WERI-Rb-1 (cell line): ENCODE measurements at regions not wholly inside any gene's neighbourhood (a gene's known extent, or its start where the extent isn't known, plus 50 kb on each side); places are given as distances from the start of the nearest gene placed in this dataset.

Experiments used
- DNase-seq: peaks from one replicate; pipeline ENCODE4 v3.0.0-alpha.2; 2020
- H3K27ac ChIP-seq: fragments of 250-450 bp; sonication (Bioruptor Pico); 2 replicates; pipeline ENCODE4 v1.5.1; 2020; ENCODE audit warnings: mild to moderate bottlenecking, moderate library complexity
- H3K27me3 ChIP-seq: fragments of 250-450 bp; sonication (Bioruptor Pico); 2 replicates; pipeline ENCODE4 v1.5.1; 2021; ENCODE audit warnings: mild to moderate bottlenecking, low read depth, moderate library complexity; ENCODE audit not compliant: insufficient read depth, severe bottlenecking
- H3K36me3 ChIP-seq: fragments of 250-450 bp; sonication (Bioruptor Pico); 2 replicates; pipeline ENCODE4 v1.5.1; 2020; ENCODE audit warnings: mild to moderate bottlenecking, moderate library complexity
- H3K4me3 ChIP-seq: 2 replicates; pipeline ENCODE4 v1.5.1; 2011; ENCODE audit warnings: low read depth, mild to moderate bottlenecking, control low read depth, low read length
- H3K9me3 ChIP-seq: fragments of 250-450 bp; sonication (Bioruptor Pico); 2 replicates; pipeline ENCODE4 v1.5.1; 2021; ENCODE audit warnings: mild to moderate bottlenecking, moderate library complexity; ENCODE audit not compliant: severe bottlenecking
- TF ChIP-seq, protein P1 (sequence below): IDR thresholded peaks from 2 replicates; pipeline ENCODE4 v1.5.1; 2011; ENCODE audit warnings: low read depth, mild to moderate bottlenecking, control low read depth, inconsistent platforms, low read length

DNA sequence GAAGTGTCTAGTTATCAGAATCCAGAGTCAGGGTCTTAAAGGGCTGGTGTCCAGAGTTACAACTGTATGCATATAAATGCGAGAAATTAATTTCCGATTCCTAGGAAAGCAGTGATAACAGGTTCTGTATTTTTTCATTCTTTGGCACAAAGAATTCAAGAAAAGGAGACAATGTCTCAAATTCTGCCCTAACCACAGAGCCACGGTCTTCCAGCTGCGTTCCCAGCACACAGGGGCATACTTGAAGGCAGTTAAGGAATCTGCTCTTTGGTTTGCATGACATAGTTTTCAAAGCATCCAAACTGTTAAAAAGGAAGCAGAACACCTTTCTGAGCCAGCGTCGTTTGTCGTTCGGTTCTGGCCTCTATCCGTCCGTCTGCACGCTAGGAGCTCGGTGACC lies 416.9 kb upstream of the MKI67 start:
- H3K4me3 ChIP-seq, result no peak overlapping the region
- H3K36me3 ChIP-seq, result no peaks in the 10 kb centered on the region
- no peaks in the 10 kb centered on the region for H3K9me3 ChIP-seq
- TF ChIP-seq, protein P1, sequence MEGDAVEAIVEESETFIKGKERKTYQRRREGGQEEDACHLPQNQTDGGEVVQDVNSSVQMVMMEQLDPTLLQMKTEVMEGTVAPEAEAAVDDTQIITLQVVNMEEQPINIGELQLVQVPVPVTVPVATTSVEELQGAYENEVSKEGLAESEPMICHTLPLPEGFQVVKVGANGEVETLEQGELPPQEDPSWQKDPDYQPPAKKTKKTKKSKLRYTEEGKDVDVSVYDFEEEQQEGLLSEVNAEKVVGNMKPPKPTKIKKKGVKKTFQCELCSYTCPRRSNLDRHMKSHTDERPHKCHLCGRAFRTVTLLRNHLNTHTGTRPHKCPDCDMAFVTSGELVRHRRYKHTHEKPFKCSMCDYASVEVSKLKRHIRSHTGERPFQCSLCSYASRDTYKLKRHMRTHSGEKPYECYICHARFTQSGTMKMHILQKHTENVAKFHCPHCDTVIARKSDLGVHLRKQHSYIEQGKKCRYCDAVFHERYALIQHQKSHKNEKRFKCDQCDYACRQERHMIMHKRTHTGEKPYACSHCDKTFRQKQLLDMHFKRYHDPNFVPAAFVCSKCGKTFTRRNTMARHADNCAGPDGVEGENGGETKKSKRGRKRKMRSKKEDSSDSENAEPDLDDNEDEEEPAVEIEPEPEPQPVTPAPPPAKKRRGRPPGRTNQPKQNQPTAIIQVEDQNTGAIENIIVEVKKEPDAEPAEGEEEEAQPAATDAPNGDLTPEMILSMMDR, result no peak
- no peak overlapping the region for H3K27ac ChIP-seq
- no peak for DNase-seq
- H3K27me3 ChIP-seq, result peaks cover 3% of the 10 kb centered on the region

DNA sequence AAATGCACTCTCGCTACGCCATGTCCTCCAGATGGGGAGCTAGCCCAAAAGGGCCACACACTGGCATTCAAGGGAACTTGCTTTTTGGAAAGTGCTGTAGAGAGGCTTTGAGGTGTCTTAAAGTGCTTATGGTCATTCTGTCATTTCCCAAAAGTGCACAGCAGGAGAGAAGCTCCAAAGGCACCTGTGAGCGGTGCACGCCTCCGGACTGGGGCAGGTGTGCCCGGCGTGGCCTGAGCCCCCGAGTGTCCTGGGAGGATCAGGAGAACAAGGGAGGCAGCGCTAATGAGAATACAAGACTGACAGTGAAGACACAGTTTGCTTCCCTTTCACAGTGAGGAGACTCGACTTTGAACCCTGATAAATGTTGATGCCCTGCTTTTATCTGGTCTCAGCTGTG lies 419.0 kb upstream of the MKI67 start:
- H3K9me3 ChIP-seq, result no peaks in the 10 kb centered on the region
- H3K4me3 ChIP-seq, result no peak overlapping the region
- TF ChIP-seq, protein P1, result no peak
- H3K27ac ChIP-seq, result no peak overlapping the region
- peaks cover 6% of the 10 kb centered on the region for H3K27me3 ChIP-seq
- no peak for DNase-seq
- H3K36me3 ChIP-seq, result no peaks in the 10 kb centered on the region

DNA sequence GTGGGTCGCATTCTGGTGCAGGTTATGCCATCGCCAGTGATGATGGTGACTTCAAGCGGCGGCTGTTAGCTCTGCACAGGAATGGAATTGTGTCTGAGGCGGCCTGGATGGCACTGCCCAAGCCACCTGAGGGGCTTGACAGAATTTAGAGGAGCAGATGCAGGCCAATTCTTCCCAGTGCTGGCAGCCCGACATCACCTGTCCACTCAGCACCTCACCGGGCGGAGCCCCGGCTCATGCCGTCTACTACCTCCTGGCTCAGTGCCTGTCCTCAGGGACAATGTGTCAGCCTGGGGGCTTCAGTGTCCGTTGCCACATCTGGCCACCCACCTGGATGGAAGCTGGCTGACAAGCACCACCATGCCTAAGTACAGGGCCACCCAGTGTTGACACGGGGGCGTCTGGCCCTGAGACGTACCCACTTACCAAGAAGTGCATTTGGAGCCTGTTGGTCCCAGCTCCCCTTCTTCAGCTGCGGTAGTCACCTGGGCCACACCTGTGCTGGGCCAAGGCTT lies 420.5 kb upstream of the MKI67 start:
- TF ChIP-seq, protein P1, result no peak
- Histone ChIP-seq H3K9me3 (no peaks in the 10 kb centered on the region), H3K4me3 (no peak overlapping the region), H3K27me3 (peaks cover 6% of the 10 kb centered on the region), H3K27ac (no peak overlapping the region), H3K36me3 (no peaks in the 10 kb centered on the region)
- no peak for DNase-seq

DNA sequence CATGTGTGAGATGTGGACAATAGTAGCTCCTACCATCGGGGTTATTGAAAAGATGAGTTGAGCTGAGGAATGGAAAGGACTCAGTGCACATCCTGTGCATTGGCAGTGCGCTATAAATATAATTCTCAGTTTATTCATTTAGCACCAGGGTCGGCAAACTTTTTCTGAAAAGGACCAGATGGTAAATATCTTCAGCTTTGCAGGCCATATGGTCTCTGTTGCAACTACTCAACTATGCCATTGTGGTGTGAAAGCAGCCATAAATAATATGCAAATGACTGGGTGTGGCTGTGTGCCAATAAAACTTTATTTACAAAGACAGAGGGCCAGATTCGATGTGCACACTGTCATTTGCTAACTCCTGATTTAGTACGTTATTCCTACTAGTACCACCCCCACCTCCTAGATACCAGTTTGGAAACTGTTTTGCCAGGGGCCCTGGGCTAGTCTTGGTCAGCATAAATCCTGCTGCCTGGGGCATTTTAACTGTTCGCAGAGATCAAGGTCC lies 422.9 kb upstream of the MKI67 start:
- no peaks in the 10 kb centered on the region for H3K36me3 ChIP-seq
- peaks cover 5% of the 10 kb centered on the region for H3K27me3 ChIP-seq
- H3K4me3 ChIP-seq, result no peak overlapping the region
- no peaks in the 10 kb centered on the region for H3K9me3 ChIP-seq
- no peak overlapping the region for H3K27ac ChIP-seq
- TF ChIP-seq, protein P1, result no peak
- no peak for DNase-seq

DNA sequence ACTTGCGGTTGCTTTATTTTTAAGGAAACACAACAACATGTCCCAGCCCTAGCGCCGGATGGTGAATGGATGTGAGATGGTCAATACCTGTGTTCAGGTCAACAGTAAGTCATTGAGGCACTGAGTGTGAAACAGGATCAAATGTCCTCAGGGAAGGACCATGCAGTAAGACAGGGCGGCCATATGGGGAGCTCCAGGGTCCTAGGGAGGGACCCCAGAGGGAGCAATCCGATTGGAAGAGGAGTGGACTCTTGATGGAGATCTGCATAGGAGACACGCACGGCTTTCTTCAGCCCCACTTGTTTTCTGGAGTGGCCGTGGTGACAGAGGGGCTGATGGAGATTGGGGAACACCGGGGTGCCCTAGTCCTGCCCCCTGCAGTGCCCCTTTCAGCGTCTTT lies 423.8 kb upstream of the MKI67 start:
- no peak for DNase-seq
- no peaks in the 10 kb centered on the region for H3K36me3 ChIP-seq
- peaks cover 3% of the 10 kb centered on the region for H3K27me3 ChIP-seq
- no peak overlapping the region for H3K27ac ChIP-seq
- no peaks in the 10 kb centered on the region for H3K9me3 ChIP-seq
- TF ChIP-seq, protein P1, result no peak
- no peak overlapping the region for H3K4me3 ChIP-seq

DNA sequence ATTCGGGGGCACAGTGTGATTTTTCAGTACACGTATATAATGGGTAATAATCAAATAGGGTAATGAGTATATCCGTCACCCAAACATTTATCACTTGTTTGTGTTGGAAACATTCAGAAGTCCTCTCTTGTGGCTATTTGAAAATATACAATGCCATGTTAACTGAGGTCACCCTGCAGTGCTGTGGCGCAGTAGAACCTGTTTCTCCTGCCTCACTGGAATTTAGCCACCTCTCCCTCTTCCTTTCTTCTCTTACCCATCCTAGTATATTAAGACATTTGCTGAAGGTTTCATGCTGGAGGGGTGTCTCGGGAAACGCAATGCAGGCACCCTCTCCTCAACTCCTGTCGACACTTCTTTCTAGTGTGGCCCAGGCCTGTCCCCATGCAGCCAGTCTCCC lies 425.3 kb upstream of the MKI67 start:
- DNase-seq, result no peak
- Histone ChIP-seq H3K27me3 (peaks cover 3% of the 10 kb centered on the region), H3K27ac (no peak overlapping the region), H3K36me3 (no peaks in the 10 kb centered on the region), H3K9me3 (no peaks in the 10 kb centered on the region), H3K4me3 (no peak overlapping the region)
- TF ChIP-seq, protein P1, result no peak
